HG03457 (cell line): ENCODE measurements at regions not wholly inside any gene's neighbourhood (a gene's known extent, or its start where the extent isn't known, plus 50 kb on each side); places are given as distances from the start of the nearest gene placed in this dataset.
"Not testable (repeated sequence)": the region's sequence is repeated elsewhere in the genome, so short reads cannot be mapped to it uniquely, and the experiment has no call there.

Experiments
- ATAC-seq: cut with Tn5 transposase; IDR thresholded peaks from one replicate; pipeline ENCODE4 v1.9.1; 2021; ENCODE audit warnings: moderate number of reproducible peaks; ENCODE audit not compliant: unreplicated experiment

- no peak for ATAC-seq
Observed at GRCh38 chr5:174532455-174533453, 191.6 kb upstream of the MSX2 start.

- no peak for ATAC-seq
Observed at GRCh38 chr5:174533751-174534241, 190.6 kb upstream of the MSX2 start.

- no peak for ATAC-seq
Observed at GRCh38 chr5:174535669-174536068, 188.7 kb upstream of the MSX2 start.

- ATAC-seq, result not testable (repeated sequence)
Observed at GRCh38 chr5:174539823-174540222, 184.6 kb upstream of the MSX2 start.

GRCh38 chr5:174542037-174542436 lies 182.3 kb upstream of the MSX2 start:
- no peak for ATAC-seq

- ATAC-seq, result no peak
Observed at GRCh38 chr5:174542471-174542870, 181.9 kb upstream of the MSX2 start.

- ATAC-seq, result no peak
Observed at GRCh38 chr5:174545926-174546325, 178.5 kb upstream of the MSX2 start.

GRCh38 chr5:174547814-174548213 lies 176.6 kb upstream of the MSX2 start:
- ATAC-seq, result no peak

- ATAC-seq, result no peak
Observed at GRCh38 chr5:174549254-174549653, 175.1 kb upstream of the MSX2 start.

GRCh38 chr5:174550026-174550425 lies 174.4 kb upstream of the MSX2 start:
- ATAC-seq, result no peak

GRCh38 chr5:174552428-174552827 lies 172.0 kb upstream of the MSX2 start:
- no peak for ATAC-seq

- ATAC-seq, result no peak
Observed at GRCh38 chr5:174553556-174553955, 170.8 kb upstream of the MSX2 start.

GRCh38 chr5:174555726-174556125 lies 168.7 kb upstream of the MSX2 start:
- ATAC-seq, result no peak

- ATAC-seq, result no peak
Observed at GRCh38 chr5:174556756-174557155, 167.6 kb upstream of the MSX2 start.

GRCh38 chr5:174558190-174558589 lies 166.2 kb upstream of the MSX2 start:
- no peak for ATAC-seq

- ATAC-seq, result no peak
Observed at GRCh38 chr5:174559141-174559540, 165.2 kb upstream of the MSX2 start.

- no peak for ATAC-seq
Observed at GRCh38 chr5:174559566-174560090, 164.8 kb upstream of the MSX2 start.

- ATAC-seq, result no peak
Observed at GRCh38 chr5:174560861-174561260, 163.5 kb upstream of the MSX2 start.

GRCh38 chr5:174563040-174563439 lies 161.3 kb upstream of the MSX2 start:
- ATAC-seq, result not testable (repeated sequence)

GRCh38 chr5:174563899-174564298 lies 160.5 kb upstream of the MSX2 start:
- ATAC-seq, result no peak

GRCh38 chr5:174567506-174568141 lies 156.8 kb upstream of the MSX2 start:
- no peak for ATAC-seq

GRCh38 chr5:174570662-174571061 lies 153.7 kb upstream of the MSX2 start:
- no peak for ATAC-seq
